H7 (cell line): ENCODE measurements at regions not wholly inside any gene's neighbourhood (a gene's known extent, or its start where the extent isn't known, plus 50 kb on each side); places are given as distances from the start of the nearest gene placed in this dataset.
"Not testable (repeated sequence)": the region's sequence is repeated elsewhere in the genome, so short reads cannot be mapped to it uniquely, and the experiment has no call there.

ENCODE experiments used
- DNase-seq: peaks from one replicate; pipeline ENCODE4 v3.0.0; 2012
- H3K27me3 ChIP-seq: 2 replicates; pipeline ENCODE4 v1.6.0; 2011; ENCODE audit warnings: mild to moderate bottlenecking, low read length; ENCODE audit not compliant: control insufficient read depth, insufficient read depth
- H3K36me3 ChIP-seq: replicated peaks from 2 replicates; pipeline ENCODE4 v1.5.1; 2011; ENCODE audit warnings: low read length; ENCODE audit not compliant: control insufficient read depth, insufficient read depth
- H3K4me3 ChIP-seq: 2 replicates; pipeline ENCODE4 v1.5.1; 2011; ENCODE audit warnings: low read depth, mild to moderate bottlenecking, control low read depth, low read length, moderate library complexity; ENCODE audit not compliant: insufficient read depth

DNA sequence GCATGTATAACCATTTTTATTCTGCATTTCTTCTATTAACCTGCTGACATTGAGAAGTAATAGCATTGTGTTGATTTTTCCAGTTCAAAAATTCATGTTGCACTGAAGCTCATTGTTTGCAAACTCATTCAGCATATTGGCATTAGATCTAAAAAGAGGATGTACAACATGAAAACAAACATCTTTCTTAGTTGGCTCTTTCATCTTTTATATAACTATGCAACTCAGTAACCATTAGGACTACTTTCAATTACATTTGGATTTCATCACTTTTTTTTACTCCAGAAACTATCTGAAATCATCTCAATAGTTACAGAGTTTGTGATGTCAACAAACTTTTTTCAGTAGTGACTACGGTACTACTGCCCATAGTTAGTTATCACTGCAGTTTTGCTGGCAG, 346.0 kb upstream of the EPHA5 start:
- Histone ChIP-seq H3K36me3 (no peaks in the 10 kb centered on the region), H3K27me3 (no peaks in the 10 kb centered on the region), H3K4me3 (no peak overlapping the region)
- no peak for DNase-seq

DNA sequence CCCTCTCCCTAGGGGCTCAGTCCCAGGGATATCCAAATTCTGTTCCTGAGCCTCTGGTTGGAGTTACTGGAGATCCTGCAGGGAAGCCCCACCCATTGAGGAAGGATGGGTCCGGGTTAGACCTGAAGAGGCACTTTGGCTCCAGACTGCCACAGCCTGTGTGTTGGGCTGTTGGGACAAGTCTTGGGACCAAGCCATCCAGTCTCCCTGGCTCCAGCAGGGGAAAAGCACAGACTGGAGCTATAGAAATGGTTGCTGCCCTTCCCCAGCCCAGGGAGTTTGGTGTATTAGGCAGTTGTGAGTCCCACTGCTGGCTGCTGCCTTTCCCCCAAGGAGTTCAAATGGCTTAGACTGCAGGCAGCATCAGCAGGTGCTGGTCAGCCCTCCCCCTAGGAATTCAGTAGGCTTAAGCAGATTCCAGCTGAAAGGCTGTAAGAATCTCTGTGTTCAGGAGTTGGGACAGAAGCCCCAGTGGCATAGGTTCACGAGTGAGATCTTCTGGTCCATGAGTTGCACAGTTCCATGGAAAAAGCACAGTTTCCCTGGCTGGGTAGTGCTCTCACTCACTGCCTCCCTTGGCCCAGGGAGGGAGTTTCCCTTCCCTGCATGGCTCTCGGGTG, 344.0 kb upstream of the EPHA5 start:
- Histone ChIP-seq H3K36me3 (no peaks in the 10 kb centered on the region), H3K4me3 (no peak overlapping the region), H3K27me3 (no peaks in the 10 kb centered on the region)
- DNase-seq: no peak

- no peaks in the 10 kb centered on the region for H3K36me3 ChIP-seq
- DNase-seq: no peak
- no peaks in the 10 kb centered on the region for H3K27me3 ChIP-seq
- no peak overlapping the region for H3K4me3 ChIP-seq
Measured at GRCh38 chr4:66000510-66001117, 330.3 kb upstream of the EPHA5 start.

DNA sequence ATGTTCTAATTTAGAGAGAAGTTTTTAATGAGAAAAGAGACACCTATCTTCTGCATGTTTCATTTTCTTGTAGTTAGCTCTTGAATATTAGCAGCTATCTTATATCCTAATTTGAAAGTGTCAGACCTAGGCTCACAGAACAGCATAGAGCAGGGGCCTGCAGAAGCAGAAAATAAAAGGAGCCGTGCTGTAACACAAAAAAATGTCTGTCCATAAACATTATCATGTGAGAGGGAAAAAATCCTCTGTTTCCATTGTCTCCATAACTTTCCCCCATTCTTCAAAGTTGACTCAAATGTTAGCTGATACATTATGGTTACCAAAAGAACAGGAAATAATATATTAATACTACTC, 329.2 kb upstream of the EPHA5 start:
- H3K4me3 ChIP-seq: peak overlapping the region; percentile 33
- no peaks in the 10 kb centered on the region for H3K27me3 ChIP-seq
- no peak for DNase-seq
- H3K36me3 ChIP-seq: no peaks in the 10 kb centered on the region

GRCh38 chr4:65998807-65999517, 328.7 kb upstream of the EPHA5 start:
- H3K27me3 ChIP-seq, H3K36me3 ChIP-seq, DNase-seq: not testable (repeated sequence)
- H3K4me3 ChIP-seq: peak overlapping the region; percentile 33

DNA sequence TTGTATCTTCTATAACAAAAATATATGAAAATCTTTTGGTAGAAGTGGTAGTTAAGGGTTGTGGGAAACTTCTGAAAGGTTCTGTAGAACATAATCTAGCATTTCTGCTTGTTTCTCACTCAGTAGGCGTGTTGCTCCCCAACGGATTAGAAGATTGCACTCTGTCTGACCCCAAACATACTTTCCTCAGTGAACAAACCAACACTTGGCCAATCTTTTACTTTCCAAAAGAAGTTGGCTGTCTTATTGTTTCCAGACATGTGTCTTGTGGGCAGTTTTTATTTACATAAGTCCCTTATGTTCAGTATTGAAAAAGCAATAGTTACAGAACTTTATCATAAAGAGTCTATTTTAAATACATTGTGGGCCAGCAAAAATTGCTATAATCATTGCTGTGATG, 312.8 kb upstream of the EPHA5 start:
- Histone ChIP-seq H3K36me3 (no peaks in the 10 kb centered on the region), H3K27me3 (no peaks in the 10 kb centered on the region), H3K4me3 (no peak overlapping the region)
- no peak for DNase-seq

DNA sequence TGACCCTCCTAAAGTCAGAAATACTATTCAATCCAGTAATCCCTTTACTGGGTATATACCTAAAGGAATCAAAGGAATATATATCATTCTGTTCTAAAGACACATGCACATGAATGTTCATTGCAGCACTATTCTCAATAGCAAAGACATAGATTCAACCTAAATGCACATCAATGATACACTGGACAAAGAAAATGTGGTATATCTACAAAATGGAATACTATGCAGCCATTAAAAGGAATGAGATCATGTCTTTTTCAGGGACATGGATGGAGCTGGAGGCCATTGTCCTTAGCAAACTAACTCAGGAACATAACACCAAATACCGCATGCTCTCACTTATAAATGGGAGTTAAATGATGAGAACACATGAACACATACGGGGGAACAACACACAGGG, 306.0 kb upstream of the EPHA5 start:
- Histone ChIP-seq H3K4me3 (no peak overlapping the region), H3K36me3 (no peaks in the 10 kb centered on the region), H3K27me3 (no peaks in the 10 kb centered on the region)
- no peak for DNase-seq

GRCh38 chr4:65973186-65973585, 302.9 kb upstream of the EPHA5 start:
- Histone ChIP-seq H3K4me3 (no peak overlapping the region), H3K36me3 (no peaks in the 10 kb centered on the region), H3K27me3 (no peaks in the 10 kb centered on the region)
- no peak for DNase-seq

DNA sequence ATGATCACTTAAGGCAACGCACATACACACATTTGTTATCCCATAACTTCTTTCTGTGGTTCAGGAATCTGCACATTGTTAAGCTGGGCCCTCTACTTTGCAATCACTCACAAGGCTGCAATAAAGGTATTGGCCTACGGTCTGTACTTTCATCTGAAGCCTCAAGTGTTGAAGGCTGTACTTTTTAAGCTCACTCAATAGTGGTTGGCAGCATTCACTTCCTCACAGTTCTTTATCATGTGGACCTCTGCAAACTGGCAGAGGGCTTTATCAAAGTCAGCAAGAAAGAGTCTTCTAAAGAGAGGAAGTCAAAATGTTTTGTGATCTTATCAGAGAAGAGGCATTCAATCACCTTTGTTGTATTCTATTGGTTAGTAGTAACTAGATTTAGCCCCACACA, 301.4 kb upstream of the EPHA5 start:
- no peaks in the 10 kb centered on the region for H3K36me3 ChIP-seq
- no peak for DNase-seq
- no peak overlapping the region for H3K4me3 ChIP-seq
- H3K27me3 ChIP-seq: no peaks in the 10 kb centered on the region

GRCh38 chr4:65968831-65969558, 298.7 kb upstream of the EPHA5 start:
- H3K4me3 ChIP-seq: no peak overlapping the region
- DNase-seq: no peak

DNA sequence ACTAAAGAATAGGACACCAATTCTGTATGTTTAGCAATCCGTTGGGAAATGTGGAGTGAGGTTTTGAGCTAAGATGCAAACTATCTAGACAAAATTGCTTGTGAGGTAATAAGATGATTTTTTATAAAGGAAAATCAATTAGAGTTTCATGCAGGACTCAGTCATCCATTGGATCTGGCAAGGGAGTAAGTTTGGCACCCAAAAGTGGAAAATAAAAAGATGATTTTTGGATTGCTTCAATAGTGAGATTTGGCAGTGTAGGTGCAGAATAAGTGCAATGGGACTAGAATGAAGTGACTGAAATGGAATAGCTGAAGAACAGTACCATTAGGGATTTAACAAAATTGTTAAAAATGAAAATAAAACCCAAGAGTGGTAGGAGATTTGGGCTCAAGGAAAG, 290.5 kb upstream of the EPHA5 start:
- no peaks in the 10 kb centered on the region for H3K36me3 ChIP-seq
- H3K27me3 ChIP-seq: no peaks in the 10 kb centered on the region
- no peak for DNase-seq
- no peak overlapping the region for H3K4me3 ChIP-seq

More at GRCh38 chr4:65968831-65969558, 298.7 kb upstream of the EPHA5 start:
- H3K36me3 ChIP-seq: no peaks in the 10 kb centered on the region
- no peaks in the 10 kb centered on the region for H3K27me3 ChIP-seq

GRCh38 chr4:65954416-65954815, 284.1 kb upstream of the EPHA5 start:
- no peak overlapping the region for H3K4me3 ChIP-seq
- no peak for DNase-seq
- no peaks in the 10 kb centered on the region for H3K36me3 ChIP-seq
- no peaks in the 10 kb centered on the region for H3K27me3 ChIP-seq

- H3K27me3 ChIP-seq: no peaks in the 10 kb centered on the region
- no peaks in the 10 kb centered on the region for H3K36me3 ChIP-seq
- DNase-seq: no peak
- no peak overlapping the region for H3K4me3 ChIP-seq
Measured at GRCh38 chr4:65951177-65951576, 280.9 kb upstream of the EPHA5 start.

DNA sequence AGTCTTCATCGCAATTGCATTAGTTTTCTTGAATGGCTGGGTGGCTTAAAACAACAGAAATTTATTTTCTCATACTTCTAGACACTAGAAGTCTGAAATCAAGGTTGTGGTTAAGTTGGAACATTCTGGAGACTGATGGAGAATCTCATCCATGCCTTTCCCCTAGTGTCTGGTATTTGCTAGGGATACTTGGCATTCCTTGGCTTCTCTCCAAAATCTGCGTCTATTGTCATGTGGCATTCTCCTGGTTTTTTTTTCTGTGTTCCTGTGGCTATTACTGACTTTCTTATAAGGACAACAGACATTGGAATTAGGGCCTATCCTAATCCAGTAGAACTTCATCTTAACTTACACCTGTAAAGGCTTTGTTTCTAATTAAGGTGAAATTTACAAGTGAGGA, 272.8 kb upstream of the EPHA5 start:
- H3K27me3 ChIP-seq: no peaks in the 10 kb centered on the region
- H3K4me3 ChIP-seq: no peak overlapping the region
- DNase-seq: peak; percentile 5
- H3K36me3 ChIP-seq: no peaks in the 10 kb centered on the region

- DNase-seq: no peak
- Histone ChIP-seq H3K4me3 (no peak overlapping the region), H3K27me3 (no peaks in the 10 kb centered on the region), H3K36me3 (no peaks in the 10 kb centered on the region)
Measured at GRCh38 chr4:65924843-65925242, 254.6 kb upstream of the EPHA5 start.
